OCI-LY3 (cell line): ENCODE measurements at regions not wholly inside any gene's neighbourhood (a gene's known extent, or its start where the extent isn't known, plus 50 kb on each side); places are given as distances from the start of the nearest gene placed in this dataset.

Experiments
- H2AFZ ChIP-seq: fragments of 200-600, 300-600 bp; shearing (Covaris generic); 2 replicates; pipeline ENCODE4 v1.6.0; 2014; ENCODE audit warnings: antibody characterized with exemption, low read depth, low read length
- H3K27ac ChIP-seq: fragments of 200-600, 300-600 bp; sonication (generic); 2 replicates; pipeline ENCODE4 v1.5.1; 2014; ENCODE audit warnings: mild to moderate bottlenecking, low read length, moderate library complexity, mixed read lengths
- H3K27me3 ChIP-seq: fragments of 200-600, 300-600 bp; sonication (generic); 2 replicates; pipeline ENCODE4 v1.6.1; 2014; ENCODE audit warnings: low read depth, low read length, mixed read lengths
- H3K36me3 ChIP-seq: fragments of 200-600, 300-600 bp; sonication (generic); replicated peaks from 2 replicates; pipeline ENCODE3; 2014; ENCODE audit warnings: low read depth, low read length, mixed read lengths
- H3K4me1 ChIP-seq: fragments of 300-600, 200-600 bp; sonication (generic); 2 replicates; pipeline ENCODE4 v1.6.1; 2014; ENCODE audit warnings: low read length, mixed read lengths
- H3K4me2 ChIP-seq: fragments of 200-600, 300-600 bp; sonication (generic); 2 replicates; pipeline ENCODE4 v1.6.1; 2014; ENCODE audit warnings: low read length, mixed read lengths
- H3K4me3 ChIP-seq: fragments of 300-600, 200-600 bp; sonication (generic); 2 replicates; pipeline ENCODE4 v1.5.1; 2014; ENCODE audit warnings: antibody characterized with exemption, mild to moderate bottlenecking, low read length, moderate library complexity
- H3K79me2 ChIP-seq: fragments of 300-600, 200-600 bp; shearing (Covaris generic); 2 replicates; pipeline ENCODE4 v1.6.1; 2014; ENCODE audit warnings: mild to moderate bottlenecking, low read length, mixed read lengths
- H3K9ac ChIP-seq: fragments of 300-600, 200-600 bp; shearing (Covaris generic); 2 replicates; pipeline ENCODE4 v1.6.0; 2014; ENCODE audit warnings: mild to moderate bottlenecking, low read length, moderate library complexity
- H3K9me3 ChIP-seq: fragments of 200-600, 300-600 bp; shearing (Covaris generic); 2 replicates; pipeline ENCODE4 v1.6.1; 2014; ENCODE audit warnings: low read length, mixed read lengths; ENCODE audit not compliant: insufficient read depth
- H4K20me1 ChIP-seq: fragments of 200-600, 300-600 bp; sonication (generic); 2 replicates; pipeline ENCODE4 v1.6.1; 2016; ENCODE audit warnings: low read length, mixed read lengths; ENCODE audit not compliant: insufficient read depth
- EZH2phosphoT487 ChIP-seq: fragments of 200-600 bp; shearing (Covaris generic); IDR thresholded peaks from 2 replicates; pipeline ENCODE4 v1.6.1; 2018; ENCODE audit warnings: antibody characterized with exemption, mixed run types, low read depth
- TF ChIP-seq, protein P1 (sequence below): fragments of 200-600, 300-600 bp; sonication (generic); IDR thresholded peaks from 2 replicates; pipeline ENCODE4 v1.5.1; 2014; ENCODE audit warnings: antibody characterized with exemption, low read length, low read depth

DNA sequence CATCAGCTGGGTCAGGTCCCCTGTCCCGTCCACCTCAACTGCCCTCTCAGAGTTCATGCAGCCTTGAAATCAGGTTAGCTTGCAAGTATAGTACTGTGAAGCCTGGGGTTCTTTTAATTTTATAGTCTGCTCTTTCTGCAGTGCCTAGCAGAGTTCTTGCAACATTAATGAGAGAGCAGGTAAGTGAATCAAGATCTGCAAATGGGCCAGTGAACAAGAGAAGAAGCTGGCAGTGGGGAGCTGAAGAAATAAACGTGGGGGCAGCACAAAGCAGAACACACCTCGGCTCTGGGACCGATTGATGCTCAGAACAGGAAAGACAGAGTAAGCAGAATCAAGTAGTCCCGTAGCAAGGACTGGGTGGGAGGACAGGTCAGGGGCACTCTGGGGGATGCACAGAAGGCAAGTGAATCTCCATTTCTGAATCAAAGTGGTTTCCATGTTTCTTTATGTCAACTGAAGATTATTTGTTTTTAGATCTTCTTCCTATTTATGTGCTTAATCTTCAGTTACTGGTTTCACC, 675.5 kb downstream of the RNF144A start:
- Histone ChIP-seq H3K36me3 (no peaks in the 10 kb centered on the region), H3K27me3 (no peaks in the 10 kb centered on the region), H2AFZ (no peak overlapping the region), H3K27ac (no peak overlapping the region), H3K79me2 (no peaks in the 10 kb centered on the region), H3K4me2 (no peak overlapping the region), H3K9ac (no peak overlapping the region), H3K9me3 (no peaks in the 10 kb centered on the region), H4K20me1 (no peaks in the 10 kb centered on the region), H3K4me1 (no peaks in the 10 kb centered on the region), H3K4me3 (no peak overlapping the region)
- no peak for TF ChIP-seq EZH2phosphoT487
- TF ChIP-seq, protein P1, sequence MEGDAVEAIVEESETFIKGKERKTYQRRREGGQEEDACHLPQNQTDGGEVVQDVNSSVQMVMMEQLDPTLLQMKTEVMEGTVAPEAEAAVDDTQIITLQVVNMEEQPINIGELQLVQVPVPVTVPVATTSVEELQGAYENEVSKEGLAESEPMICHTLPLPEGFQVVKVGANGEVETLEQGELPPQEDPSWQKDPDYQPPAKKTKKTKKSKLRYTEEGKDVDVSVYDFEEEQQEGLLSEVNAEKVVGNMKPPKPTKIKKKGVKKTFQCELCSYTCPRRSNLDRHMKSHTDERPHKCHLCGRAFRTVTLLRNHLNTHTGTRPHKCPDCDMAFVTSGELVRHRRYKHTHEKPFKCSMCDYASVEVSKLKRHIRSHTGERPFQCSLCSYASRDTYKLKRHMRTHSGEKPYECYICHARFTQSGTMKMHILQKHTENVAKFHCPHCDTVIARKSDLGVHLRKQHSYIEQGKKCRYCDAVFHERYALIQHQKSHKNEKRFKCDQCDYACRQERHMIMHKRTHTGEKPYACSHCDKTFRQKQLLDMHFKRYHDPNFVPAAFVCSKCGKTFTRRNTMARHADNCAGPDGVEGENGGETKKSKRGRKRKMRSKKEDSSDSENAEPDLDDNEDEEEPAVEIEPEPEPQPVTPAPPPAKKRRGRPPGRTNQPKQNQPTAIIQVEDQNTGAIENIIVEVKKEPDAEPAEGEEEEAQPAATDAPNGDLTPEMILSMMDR: no peak

DNA sequence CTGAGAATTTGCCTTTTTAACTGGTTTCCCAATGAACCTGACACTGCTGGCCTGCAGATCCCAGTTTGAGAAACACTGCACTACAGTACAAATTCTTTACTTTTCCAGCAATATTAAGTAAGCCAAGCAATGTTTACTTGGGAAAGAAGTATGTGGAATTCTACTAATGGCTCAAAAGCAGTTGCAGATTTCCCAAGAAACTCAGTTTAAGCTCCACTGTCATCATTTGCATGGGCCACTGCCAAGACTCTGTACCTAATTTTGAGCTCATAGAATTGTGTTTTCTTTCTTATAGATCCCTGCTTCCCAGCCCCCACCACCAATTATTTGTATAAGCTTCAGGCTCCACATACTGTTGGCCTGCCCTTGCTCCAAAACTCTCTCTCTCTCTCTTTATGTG, 676.1 kb downstream of the RNF144A start:
- no peak overlapping the region for H3K4me2 ChIP-seq
- no peaks in the 10 kb centered on the region for H4K20me1 ChIP-seq
- TF ChIP-seq EZH2phosphoT487: no peak
- TF ChIP-seq, protein P1: no peak
- H3K36me3 ChIP-seq: no peaks in the 10 kb centered on the region
- no peaks in the 10 kb centered on the region for H3K27me3 ChIP-seq
- H3K27ac ChIP-seq: no peak overlapping the region
- H2AFZ ChIP-seq: no peak overlapping the region
- no peak overlapping the region for H3K9ac ChIP-seq
- H3K4me3 ChIP-seq: no peak overlapping the region
- H3K79me2 ChIP-seq: no peaks in the 10 kb centered on the region
- H3K9me3 ChIP-seq: no peaks in the 10 kb centered on the region
- H3K4me1 ChIP-seq: peaks cover 3% of the 10 kb centered on the region

DNA sequence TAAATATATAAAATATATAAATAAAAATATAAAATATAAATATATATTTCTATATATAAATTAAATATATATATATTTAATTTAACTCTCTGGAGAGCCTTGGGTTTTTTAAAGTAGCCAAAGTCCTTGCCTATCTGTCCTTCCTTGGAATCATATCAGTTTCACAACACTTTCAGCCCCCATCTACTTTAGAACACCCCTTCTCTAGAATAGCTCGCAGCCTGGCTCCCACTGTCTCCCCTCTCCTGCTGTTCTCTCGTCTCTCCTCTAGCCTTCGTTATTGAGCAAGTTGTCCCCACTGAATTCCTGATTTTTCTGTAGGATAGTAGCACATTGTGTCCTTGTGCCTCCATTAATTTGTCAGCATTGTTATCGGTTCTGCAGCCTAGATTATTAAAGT, 677.0 kb downstream of the RNF144A start:
- Histone ChIP-seq H4K20me1 (no peaks in the 10 kb centered on the region), H3K27ac (no peak overlapping the region), H3K9me3 (no peaks in the 10 kb centered on the region), H3K9ac (no peak overlapping the region), H3K4me1 (peaks cover 9% of the 10 kb centered on the region), H3K79me2 (no peaks in the 10 kb centered on the region), H3K27me3 (no peaks in the 10 kb centered on the region), H3K4me2 (no peak overlapping the region), H3K4me3 (no peak overlapping the region), H3K36me3 (no peaks in the 10 kb centered on the region), H2AFZ (no peak overlapping the region)
- no peak for TF ChIP-seq EZH2phosphoT487
- TF ChIP-seq, protein P1: no peak

DNA sequence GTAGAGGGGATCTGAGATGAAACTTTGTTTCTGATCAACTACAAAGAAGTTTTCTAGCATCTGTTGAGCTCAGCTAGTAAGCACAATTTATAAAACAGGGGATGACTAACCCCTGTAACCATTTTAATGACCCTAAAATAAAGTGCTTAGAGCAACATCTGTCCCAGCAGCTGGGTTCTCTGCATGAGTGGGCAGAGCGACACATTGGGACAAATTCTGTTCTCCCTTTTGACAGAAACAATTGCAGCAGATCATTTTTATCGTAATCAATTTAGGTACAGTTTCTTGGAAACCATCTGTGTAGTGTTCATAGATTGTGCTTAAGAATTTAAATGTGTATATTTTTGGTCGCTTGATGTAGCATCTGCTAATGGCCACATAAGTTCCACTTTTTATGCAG, 678.0 kb downstream of the RNF144A start:
- Histone ChIP-seq H3K27me3 (no peaks in the 10 kb centered on the region), H4K20me1 (no peaks in the 10 kb centered on the region), H3K9ac (no peak overlapping the region), H2AFZ (no peak overlapping the region; the same call in 1 of the 2 replicates), H3K4me2 (no peak overlapping the region), H3K36me3 (no peaks in the 10 kb centered on the region), H3K79me2 (no peaks in the 10 kb centered on the region), H3K9me3 (no peaks in the 10 kb centered on the region), H3K4me1 (peaks cover 9% of the 10 kb centered on the region), H3K27ac (no peak overlapping the region), H3K4me3 (no peak overlapping the region)
- TF ChIP-seq, protein P1: no peak
- TF ChIP-seq EZH2phosphoT487: no peak
